ENCODE measurements at regions not wholly inside any gene's neighbourhood (a gene's known extent, or its start where the extent isn't known, plus 50 kb on each side); places are given as distances from the start of the nearest gene placed in this dataset.

- Histone ChIP-seq H3K36me3 (ENCODE audit: insufficient read depth, low read length) (no peaks in the 10 kb centered on the region), H2AFZ (ENCODE audit: low read depth, low read length) (no peak overlapping the region), H3K9ac (ENCODE audit: low read length) (no peak overlapping the region), H4K20me1 (ENCODE audit: insufficient read depth) (no peaks in the 10 kb centered on the region), H3K4me2 (ENCODE audit: low read length) (no peak overlapping the region), H3K79me2 (replicated peaks; ENCODE audit: insufficient read depth, low read length) (no peaks in the 10 kb centered on the region), H3K9me3 (ENCODE audit: low read length) (no peaks in the 10 kb centered on the region), H3K27ac (ENCODE audit: low read length) (no peak overlapping the region), H3F3A (ENCODE audit: insufficient read depth, low read length, poor library complexity, severe bottlenecking) (no peaks in the 10 kb centered on the region), H3K27me3 (ENCODE audit: insufficient read depth, low read depth, low read length) (no peaks in the 10 kb centered on the region), H3K4me3 (ENCODE audit: low read length) (no peak overlapping the region), H3K9me2 (ENCODE audit: insufficient read depth, low read length) (no peaks in the 10 kb centered on the region)
- TF ChIP-seq EP300 (conservative IDR thresholded peaks at IDR 0.05; ENCODE audit: poor library complexity, severe bottlenecking) (no peak), TAF1 (IDR thresholded peaks at IDR 0.05; ENCODE audit: low read depth) (no peak), RAD21 (conservative IDR thresholded peaks at IDR 0.05) (no peak), POLR2AphosphoS5 (IDR thresholded peaks at IDR 0.05) (no peak), REST (IDR thresholded peaks at IDR 0.05; ENCODE audit: borderline replicate concordance) (no peak)
Measured at GRCh38 chr2:64359892-64360657, 93.9 kb upstream of the LGALSL start.

DNA sequence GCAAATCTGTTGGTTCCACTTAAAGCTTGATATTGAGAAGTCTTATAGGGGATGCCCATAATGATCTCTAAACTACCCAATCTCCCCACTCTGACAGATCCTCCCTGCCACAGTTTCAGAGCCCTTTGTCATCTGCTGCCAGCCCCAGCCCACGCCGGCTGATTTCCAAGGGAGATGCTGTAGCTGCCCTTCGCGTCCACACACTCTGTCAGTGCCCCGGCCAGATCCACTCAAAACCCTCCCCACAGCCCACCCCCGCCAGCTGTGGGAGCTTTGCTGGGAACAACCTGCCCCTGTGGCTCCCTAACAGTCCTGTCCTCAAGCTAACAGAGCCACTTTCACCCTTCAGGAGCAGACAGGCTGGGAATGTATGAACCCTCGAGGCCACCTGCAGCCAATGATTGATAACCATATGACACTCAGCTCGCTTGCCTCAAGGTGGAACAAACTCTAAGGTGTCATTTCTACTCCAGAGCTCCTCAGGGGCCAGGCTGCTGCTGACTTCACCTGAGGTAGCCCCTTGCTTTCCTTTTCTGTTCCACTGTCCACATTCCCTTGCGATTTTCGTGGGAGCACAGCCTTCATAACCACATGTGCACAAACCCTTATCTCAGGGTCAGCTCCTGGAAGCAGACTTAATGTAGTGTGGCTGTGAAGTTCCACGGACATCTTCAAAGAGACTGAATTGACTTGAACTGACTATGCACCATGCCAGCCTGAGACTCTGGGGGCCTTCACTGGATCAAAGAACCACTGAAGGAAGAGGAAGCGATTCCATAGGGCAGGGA is 92.6 kb upstream of the LGALSL start:
- Histone ChIP-seq H4K20me1 (ENCODE audit: insufficient read depth) (no peaks in the 10 kb centered on the region), H3K79me2 (replicated peaks; ENCODE audit: insufficient read depth, low read length) (no peaks in the 10 kb centered on the region), H3K9me2 (ENCODE audit: insufficient read depth, low read length) (no peaks in the 10 kb centered on the region), H3F3A (ENCODE audit: insufficient read depth, low read length, poor library complexity, severe bottlenecking) (no peaks in the 10 kb centered on the region), H3K9me3 (ENCODE audit: low read length) (no peaks in the 10 kb centered on the region), H3K27ac (ENCODE audit: low read length) (no peak overlapping the region), H3K36me3 (ENCODE audit: insufficient read depth, low read length) (no peaks in the 10 kb centered on the region), H3K4me2 (ENCODE audit: low read length) (no peak overlapping the region), H2AFZ (ENCODE audit: low read depth, low read length) (no peak overlapping the region), H3K27me3 (ENCODE audit: insufficient read depth, low read depth, low read length) (no peaks in the 10 kb centered on the region), H3K4me3 (ENCODE audit: low read length) (no peak overlapping the region), H3K9ac (ENCODE audit: low read length) (no peak overlapping the region)
- TF ChIP-seq EP300 (conservative IDR thresholded peaks at IDR 0.05; ENCODE audit: poor library complexity, severe bottlenecking) (no peak), TAF1 (IDR thresholded peaks at IDR 0.05; ENCODE audit: low read depth) (no peak), EZH2 (IDR thresholded peaks at IDR 0.05; ENCODE audit: borderline replicate concordance, insufficient read depth, low read length, poor library complexity, severe bottlenecking) (no peak), MXI1 (conservative IDR thresholded peaks at IDR 0.05; ENCODE audit: poor library complexity, severe bottlenecking) (no peak), SMC3 (conservative IDR thresholded peaks at IDR 0.05; ENCODE audit: poor library complexity) (no peak), CTCF (IDR thresholded peaks at IDR 0.05; ENCODE audit: poor library complexity, severe bottlenecking) (no peak), RAD21 (conservative IDR thresholded peaks at IDR 0.05) (no peak), REST (IDR thresholded peaks at IDR 0.05; ENCODE audit: borderline replicate concordance) (no peak), POLR2AphosphoS5 (IDR thresholded peaks at IDR 0.05) (no peak)
